HG02571 (cell line): ENCODE measurements at regions not wholly inside any gene's neighbourhood (a gene's known extent, or its start where the extent isn't known, plus 50 kb on each side); places are given as distances from the start of the nearest gene placed in this dataset.

ENCODE experiments used
- ATAC-seq: cut with Tn5 transposase; IDR thresholded peaks from one replicate; pipeline ENCODE4 v1.9.1; 2021; ENCODE audit warnings: mild to moderate bottlenecking, moderate library complexity; ENCODE audit not compliant: unreplicated experiment

DNA sequence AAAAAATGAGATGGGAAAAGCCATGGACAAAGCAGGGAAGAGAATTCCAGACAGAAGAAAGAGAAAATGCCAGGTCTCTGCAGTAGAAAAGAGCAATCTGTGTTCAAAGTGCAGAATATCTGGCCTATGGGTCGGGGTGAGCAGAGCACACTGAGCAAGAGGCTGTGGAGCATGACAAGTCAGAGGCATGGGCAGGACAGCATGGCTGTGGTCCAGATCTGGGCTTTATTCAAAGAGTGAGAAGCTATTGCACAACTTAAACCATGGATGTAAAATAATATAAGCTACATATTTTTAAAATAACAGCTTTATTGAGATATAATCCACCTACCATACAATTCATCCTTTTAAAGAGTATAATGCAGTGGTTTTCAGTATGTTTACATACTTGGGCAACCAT, 133.1 kb upstream of the SPDL1 start:
- ATAC-seq, result no peak

DNA sequence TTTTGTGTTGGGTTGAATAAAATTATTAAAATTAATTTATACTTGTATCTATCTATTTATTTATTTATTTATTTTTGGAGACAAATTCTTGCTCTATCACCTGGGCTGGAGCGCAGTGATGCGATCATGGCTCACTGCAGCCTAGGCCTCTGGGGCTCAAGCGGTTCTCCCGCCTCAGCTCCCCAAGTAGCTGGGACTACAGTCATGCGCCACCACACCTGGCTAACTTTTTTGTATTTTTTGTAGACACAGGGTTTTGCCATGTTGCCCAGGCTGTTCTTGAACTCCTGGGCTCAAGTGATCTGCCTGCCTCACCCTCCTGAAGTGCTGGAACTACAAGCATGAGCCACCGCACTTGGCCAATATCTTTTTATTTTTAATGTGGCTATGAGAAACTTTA, 134.7 kb upstream of the SPDL1 start:
- ATAC-seq, result no peak

DNA sequence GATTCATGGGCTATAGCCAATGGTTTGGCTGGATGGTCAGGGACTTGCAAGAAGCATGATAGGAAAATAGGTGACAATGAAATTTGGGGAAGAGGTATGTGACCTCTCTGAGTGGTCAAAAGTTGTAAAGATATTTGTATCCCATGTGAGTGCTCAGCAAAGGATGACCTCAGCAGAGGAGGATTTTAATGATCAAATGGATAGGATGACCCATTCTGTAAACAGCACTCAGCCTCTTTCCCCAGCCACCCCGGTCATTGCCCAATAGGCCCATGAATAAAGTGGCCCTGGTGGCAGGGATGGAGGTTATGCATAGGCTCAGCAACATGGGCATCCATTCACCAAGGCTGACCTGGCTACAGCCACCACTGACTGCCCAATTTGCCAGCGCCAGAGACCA, 138.4 kb upstream of the SPDL1 start:
- no peak for ATAC-seq

DNA sequence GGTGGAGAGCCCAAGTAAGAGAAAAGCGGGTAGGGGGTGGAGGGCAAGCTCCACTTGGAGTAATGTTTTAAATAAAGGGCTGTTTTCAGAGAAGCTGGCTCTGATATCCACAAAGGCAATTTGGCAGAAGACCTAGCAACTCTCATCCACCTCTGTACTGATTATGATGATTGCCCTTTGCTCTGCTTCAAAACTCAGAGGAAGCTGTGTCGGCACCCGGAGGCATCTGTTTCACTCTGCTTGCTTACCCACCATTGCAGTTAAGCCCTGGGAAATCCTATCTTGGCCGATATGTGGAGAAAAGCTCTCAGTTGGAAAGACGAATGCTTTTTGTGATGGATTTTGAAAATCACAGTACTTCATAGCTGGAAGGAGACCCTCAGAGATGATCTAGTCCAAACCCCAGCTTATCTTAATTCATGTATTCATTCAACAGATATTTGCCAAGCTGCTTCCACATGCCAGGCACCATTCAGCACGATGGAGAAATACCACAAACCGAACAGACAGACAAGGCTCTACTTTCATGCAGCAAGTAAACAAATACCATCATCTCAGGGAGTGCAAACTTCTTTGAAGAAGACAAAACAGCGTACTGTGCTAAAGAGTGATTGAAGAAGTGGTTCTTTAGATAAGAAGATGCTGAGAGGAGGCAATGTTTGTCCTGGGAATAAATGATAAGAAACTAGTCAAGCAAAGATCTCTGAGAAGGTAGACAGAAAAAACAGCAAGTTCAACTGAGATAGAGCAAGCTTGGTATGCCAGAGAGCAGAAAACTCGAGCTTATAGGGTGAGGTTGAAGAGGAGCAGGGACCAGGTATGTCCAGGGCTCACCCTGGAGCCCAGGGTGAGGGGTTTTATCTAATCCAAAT, 140.4 kb upstream of the SPDL1 start:
- ATAC-seq, result no peak

DNA sequence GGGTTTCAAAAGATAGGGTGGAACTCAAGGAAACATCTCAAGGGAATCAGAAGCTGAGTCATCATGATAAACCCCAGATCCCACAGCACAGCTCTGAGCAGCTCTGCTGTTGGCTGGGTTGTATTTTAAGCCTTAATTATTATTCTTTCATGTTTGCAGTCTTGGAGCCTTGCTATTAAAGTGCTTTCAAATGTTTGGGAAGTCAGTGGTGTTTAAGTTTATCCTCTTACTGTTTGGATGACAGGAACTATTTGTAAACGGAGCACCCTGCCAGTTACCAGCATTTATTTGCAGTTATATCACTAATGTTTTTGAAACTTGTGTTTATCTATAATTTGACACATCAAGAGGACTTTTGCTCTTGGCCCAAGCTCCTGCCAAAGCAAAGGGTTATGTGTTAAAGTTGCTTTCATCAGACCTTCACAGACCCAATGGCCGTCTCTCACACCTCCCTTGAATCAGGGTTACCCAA, 141.1 kb upstream of the SPDL1 start:
- ATAC-seq, result no peak

DNA sequence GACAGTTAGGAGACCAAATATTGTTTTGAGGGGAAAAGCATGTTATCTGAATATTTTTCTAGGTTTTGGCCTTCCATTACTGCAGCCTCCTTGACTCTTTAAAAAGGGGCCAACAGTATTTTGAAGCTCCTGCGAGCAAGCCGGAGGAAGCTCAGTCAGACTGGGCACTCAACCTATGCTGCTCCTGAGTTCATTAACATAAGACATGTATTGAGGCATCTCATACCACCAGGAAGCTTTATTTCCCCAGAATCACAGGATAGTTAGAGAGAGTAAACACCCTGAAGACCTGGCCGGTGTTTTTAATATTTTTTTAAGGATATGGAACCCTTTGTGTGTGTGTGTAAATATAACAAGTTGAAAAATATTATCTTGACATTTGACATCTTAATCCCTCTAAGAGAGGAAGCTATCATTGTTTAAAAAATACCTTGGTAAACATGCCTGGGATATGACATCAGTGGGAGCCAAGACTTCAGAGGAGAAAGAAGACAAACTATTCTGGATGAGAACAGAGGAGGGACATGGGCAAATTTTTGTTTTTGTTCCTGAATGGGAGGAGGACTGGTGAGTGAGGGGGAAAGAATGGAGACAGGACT, 139.3 kb upstream of the SLIT3 start:
- ATAC-seq, result no peak

DNA sequence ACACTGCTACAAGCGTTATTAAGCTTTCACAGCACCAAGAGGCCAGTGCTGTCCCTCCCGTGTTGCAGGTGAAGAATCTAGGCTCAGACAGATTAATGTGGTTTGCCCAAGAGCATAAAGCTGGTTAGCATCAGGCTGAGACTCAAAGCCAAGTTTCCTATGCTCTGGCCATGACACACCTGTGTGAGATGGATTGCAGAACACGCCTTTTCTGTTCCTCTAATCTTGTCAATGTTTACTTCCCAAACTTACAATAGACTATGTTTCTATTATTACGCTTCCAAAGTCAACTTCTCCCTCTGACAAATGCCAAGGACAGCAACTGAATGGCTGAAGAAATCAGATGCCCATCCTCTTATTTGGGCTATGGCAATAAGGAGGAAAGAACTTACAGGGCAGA, 138.4 kb upstream of the SLIT3 start:
- no peak for ATAC-seq

DNA sequence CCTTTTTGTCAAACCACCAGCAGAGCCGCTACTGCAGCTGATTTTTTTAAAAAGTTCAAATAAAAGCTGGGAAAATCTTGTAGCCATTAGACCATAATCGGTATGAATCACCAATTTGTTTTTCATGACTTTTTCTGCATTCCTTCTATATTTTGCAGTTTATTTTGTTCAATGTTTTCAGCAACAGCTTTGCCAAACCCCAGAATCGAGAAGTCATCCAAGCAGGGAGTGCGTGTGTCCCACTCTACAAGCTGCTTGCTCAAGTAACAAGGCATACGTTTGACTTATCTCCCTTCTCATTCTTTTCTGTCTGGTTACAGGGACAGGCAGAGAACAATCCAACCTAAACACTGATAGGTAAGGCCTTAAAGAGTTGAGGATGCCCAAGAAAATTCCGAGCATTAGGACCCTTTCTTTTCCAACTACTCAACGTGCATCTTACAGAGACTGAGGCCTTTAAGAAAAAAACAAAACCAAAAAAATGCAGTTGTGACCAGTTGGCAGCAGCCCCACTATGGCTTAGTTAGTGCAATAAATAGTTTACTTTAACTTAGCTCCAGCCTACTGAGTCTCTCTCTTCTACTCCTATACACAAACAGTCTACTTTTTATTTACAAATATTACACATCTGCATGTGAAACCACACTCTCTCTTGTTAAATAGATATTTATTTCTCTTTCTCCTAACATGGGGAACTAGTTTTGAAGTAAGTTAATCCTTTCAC, 134.7 kb upstream of the SLIT3 start:
- no peak for ATAC-seq

DNA sequence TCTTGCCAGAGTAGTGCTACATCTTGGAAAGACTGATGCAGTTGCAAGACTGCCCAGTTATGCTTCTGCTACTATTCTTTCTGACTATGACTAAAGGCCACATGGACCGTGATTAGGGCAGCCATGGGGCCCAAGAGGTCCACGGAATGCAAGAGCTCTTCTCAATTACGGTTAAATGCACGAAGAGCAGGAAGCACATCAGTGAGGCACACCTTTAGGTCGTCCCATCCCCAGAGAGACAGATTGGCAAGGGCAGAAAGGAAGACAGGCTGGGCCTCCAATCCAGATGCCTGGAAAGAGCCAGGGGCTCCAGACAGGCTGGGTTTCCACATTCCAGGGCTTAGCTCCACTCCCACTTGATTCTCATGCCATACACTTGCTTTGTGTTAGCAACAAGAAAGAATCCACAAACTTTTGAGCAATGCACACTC, 132.3 kb upstream of the SLIT3 start:
- no peak for ATAC-seq

DNA sequence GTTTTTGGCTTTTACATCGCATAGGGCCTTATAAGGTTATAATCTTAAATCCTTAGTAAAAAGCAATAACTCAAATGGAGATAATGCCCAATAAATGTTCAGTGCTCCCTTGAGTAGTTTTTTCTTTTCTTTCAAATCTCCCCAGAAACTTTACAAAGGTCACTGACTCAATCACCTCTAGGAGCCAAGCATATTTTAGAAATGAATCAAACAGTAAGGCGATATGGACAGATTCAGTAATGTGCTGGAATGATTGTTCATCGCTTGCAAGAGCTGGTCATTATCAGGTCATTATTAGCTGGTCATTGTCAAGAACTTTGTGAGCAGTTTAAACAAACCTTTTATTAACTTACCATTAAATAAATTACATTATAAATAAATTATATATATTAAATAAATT, 130.4 kb upstream of the SLIT3 start:
- ATAC-seq, result no peak

DNA sequence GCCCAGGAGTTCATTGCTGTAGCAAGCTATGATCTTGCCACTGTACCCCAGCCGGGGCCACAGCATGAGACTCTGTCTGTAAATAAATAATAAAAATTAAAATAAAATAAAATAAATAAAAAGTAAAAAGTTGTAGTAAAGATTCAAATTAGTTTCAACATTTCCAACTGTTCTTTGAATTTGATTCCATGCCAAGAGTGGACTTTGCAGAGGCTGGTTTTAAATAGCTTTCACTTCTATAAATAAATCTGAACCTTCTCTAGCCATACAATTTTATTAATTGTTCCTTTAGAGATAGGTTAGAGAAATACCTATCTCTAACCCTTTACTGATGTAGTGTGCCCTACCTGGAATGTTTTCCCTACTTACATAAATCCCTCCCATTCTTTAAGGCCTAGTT, 129.7 kb upstream of the SLIT3 start:
- ATAC-seq, result no peak

DNA sequence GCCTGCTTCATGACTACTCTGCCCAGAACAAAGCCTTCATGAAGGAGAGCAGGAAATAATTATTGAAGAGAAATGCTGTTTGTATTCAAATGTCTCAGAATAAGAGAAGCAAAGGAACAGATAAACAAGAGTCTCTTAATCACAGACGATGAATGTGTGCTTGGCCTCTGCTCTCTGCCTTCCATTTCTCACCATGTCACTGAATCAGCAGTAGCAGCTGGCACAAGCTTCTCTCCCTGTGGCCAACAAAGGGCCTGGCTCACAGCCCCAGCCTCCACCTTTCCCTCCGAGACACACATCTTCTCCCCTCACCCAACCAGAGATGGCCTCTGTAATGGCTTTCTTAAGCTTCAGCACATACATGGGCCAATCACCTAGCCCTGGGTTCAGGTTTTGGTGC, 128.1 kb upstream of the SLIT3 start:
- no peak for ATAC-seq

DNA sequence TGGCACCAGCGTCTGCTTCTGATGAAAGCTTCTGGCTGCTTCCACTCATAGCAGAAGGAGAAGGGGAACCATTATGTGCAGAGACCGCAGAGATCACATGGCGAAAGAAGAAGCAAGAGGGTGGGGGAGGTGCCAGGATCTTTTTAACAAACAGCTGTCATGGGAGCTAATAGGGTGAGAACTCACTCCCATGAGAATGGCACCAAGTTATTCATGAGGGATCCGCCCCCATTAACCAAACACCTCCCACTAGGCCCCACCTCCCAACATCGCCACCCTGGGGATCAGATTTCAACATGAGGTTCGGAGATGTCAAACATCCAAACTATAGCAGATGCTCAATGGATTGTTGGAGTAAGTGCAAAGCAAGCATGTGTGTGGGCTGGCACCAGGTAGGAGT, 125.8 kb upstream of the SLIT3 start:
- no peak for ATAC-seq

DNA sequence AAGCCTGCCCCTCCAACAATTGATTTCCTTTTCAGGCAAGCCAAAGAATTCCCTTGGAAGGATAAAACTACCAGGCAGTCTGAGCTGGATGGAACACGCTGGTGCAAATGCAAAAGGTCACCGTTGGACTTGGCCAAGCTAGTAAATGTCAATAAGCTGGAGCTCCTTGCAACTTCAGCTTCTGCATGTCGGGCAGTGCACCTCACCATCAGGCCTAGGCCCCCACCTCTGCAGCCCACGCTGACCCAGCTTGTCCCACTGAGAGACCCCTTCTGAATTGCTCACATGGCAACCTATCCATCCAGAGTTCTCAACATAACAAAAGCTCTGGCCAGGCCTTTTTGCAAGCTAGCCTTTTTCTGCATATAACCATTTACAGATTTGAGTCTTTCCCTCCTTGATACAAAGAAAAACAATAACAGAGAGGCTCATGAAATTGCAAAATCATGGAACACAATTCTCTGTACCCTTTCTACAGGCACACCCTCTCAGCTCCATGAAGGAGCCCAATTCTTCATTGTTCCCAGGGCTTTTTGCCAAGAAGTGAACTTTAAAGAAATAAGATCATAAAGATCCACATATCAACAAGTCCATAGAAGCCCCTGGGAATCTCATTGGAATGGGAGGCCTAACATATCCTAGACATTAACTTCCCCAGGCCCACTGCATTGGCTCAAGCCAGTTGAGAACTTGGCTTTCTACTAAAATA, 123.9 kb upstream of the SLIT3 start:
- ATAC-seq, result no peak

DNA sequence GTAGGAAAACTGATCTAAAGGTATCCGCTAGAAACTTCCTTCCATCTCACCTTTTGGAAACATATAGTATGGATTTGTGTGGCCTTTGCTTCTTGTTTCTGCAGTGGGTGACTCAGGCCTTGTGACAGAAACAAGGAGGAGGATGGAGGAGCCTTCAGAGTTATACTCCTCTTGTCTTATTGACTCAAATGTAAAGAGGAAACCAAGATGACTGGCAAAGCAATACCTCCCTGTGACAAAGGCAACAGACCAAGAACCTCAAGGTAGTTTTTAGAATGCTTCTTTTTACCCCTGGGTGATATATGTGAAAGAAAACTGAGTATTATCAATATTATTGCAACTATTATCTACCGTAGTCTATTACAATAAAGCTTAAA, 123.3 kb upstream of the SLIT3 start:
- no peak for ATAC-seq

DNA sequence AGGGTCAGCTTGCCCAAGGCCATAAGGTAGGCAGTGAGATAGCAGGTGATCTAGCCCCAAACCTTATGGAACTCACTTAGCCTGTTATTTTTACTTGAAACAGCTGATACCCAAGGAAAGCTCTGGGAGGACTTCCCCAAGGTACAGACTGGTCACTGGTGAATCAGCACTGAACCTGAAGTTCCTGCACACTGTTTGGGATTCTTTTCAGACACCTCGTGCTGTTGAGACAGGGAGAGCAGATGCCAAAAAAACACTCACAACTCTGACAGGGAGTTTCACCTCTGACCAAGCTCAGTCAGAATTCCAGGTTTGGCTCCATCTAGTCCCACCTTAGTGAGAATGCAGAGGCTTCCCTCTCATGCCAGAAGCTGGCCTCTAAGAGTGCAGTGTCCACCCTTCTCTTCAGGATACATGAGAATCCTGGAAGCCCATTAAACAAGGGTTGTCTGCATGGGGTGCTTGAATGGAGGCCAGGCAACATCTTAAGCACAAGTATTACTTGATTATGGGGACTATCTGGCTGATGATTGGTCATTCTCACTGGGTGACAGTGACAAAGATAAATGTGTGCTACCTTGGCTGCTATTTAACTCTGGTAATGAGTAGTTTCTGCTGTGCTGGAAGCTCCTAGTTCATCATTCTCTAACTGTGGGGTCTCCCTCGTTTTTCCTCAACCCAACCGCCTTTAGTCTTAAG, 122.8 kb upstream of the SLIT3 start:
- no peak for ATAC-seq

DNA sequence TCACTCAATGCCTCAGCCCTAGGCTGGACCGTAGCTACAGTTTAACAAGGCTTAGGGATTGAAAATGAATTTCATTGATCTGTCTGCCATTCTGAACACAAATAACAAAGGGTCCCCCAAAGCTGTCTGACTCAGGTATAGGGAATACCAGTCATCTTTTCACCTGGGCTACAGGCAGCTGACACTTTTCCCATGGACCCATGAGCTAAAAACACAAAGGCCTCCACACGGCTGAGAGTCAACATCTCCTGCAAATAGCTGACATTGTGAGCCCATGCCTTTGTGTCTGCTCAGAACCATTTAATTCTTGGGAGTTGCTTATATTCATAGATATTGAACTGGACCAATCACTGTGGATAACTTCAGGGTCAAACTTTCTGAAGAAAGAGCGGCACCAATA, 121.1 kb upstream of the SLIT3 start:
- ATAC-seq, result no peak

DNA sequence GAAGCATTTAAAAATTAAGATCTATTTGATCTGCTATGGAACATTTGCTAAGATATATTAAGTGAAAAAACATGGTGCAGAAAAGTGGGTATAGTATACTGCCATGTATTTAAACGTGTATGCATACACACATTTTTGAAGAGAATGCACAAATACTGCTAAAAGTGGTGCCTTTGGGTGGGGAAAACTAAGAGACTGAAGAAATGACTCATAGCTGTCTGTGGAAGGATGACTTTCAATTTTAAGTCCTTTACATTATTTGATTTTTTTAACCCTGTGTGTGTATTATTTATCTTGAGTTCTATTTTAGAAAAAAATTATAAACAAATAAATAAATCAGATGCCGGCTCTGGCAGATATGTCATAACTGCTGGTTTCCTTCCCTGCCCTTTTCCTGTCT, 120.7 kb upstream of the SLIT3 start:
- no peak for ATAC-seq

DNA sequence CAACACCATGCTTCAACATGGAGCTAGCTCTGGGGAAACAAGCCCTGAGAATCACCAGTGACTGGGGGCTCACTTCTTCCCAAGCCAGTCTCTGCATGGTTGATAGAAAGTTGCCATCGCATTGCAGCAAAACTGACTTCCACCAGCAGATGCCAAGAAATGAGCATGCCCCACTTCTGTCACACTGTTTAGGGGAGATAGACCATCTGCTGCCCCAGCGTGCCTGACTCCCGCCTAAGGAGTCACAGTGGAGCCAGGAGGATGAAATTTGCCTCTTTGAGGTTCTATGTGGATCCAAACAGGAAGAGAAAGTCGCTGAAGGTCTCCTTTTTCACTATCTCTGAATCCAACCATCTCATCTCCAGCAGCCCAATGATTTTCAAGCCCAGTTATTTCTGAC, 116.7 kb upstream of the SLIT3 start:
- no peak for ATAC-seq

DNA sequence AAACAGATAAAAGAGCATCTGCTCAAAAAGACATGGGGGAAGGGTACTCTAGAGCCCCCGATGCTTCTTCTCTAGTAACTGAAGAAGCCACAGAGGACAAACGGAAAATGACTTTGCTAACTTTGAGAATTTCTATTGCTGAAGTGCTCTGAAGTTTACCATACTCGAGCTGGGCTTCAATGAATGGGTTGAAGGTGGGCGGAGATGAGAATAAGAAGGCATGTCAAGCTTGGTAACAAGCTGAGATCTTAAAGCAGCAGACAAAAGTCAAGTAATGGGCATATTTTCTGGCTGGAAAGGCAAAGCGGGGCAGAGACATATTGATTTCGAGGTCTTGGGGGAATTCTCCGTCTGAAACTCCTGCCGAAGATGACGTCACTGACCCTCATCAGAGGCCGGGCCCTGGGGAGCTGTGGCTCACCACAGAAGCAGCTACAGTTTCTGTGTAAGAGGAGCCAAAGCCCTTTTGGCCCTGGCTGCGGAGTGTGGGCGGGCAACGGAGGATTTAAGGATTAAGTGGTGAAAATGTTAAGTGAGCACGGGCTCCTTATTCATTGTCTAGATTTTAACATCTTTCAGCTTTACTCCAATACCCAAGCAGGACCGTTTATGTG, 115.8 kb upstream of the SLIT3 start:
- ATAC-seq, result peak; percentile 95
